Thoracic aorta (tissue), 2 donors: ENCODE measurements at regions not wholly inside any gene's neighbourhood (a gene's known extent, or its start where the extent isn't known, plus 50 kb on each side); places are given as distances from the start of the nearest gene placed in this dataset.

Experiments
- ATAC-seq: fragments of 150-250 bp; one replicate; pipeline ENCODE4 v1.8.0; 2017; ENCODE audit warnings: low read depth; ENCODE audit not compliant: insufficient number of reproducible peaks, low FRiP score
- DNase-seq: peaks from one replicate; pipeline ENCODE4 v3.0.0-alpha.2; 2020; ENCODE audit warnings: low spot score
- H3K27ac ChIP-seq, 2 donors: fragments of 200-600 bp; sonication (generic); 1 replicate in 1 of 2; 2 replicates in 1 of 2; pipeline ENCODE4 v1.5.1; 2016; ENCODE audit warnings: mild to moderate bottlenecking in 2 of 2, moderate library complexity in 2 of 2
- H3K27me3 ChIP-seq: fragments of 200-600 bp; sonication (generic); replicated peaks from 2 replicates; pipeline ENCODE4 v1.6.0; 2016; ENCODE audit warnings: mild to moderate bottlenecking; ENCODE audit not compliant: insufficient read depth
- H3K36me3 ChIP-seq: fragments of 200-600 bp; sonication (generic); one replicate; pipeline ENCODE4 v1.5.1; 2016
- H3K4me1 ChIP-seq, 2 donors: fragments of 200-600 bp; sonication (generic); 1 replicate in 1 of 2; 2 replicates in 1 of 2; pipeline versions ENCODE4 v1.5.1 to v1.6.0; 2016; ENCODE audit warnings: low read depth in 2 of 2, mild to moderate bottlenecking in 1 of 2; ENCODE audit not compliant: control insufficient read depth in 1 of 2
- H3K4me3 ChIP-seq: fragments of 200-600 bp; sonication (generic); 2 replicates; pipeline ENCODE4 v1.5.1; 2016; ENCODE audit warnings: mild to moderate bottlenecking
- H3K9me3 ChIP-seq: fragments of 200-600 bp; sonication (generic); 2 replicates; pipeline ENCODE4 v1.5.1; 2016
- TF ChIP-seq, protein P1 (sequence below): fragments of 200-600 bp; sonication (generic); IDR thresholded peaks from one replicate; pipeline ENCODE4 v1.5.1; 2019; ENCODE audit warnings: antibody characterized with exemption

- DNase-seq (no peak), ATAC-seq (no peak)
- no peaks in the 10 kb centered on the region for H3K4me1 ChIP-seq
- H3K36me3 ChIP-seq, result no peaks in the 10 kb centered on the region
- TF ChIP-seq, protein P1, sequence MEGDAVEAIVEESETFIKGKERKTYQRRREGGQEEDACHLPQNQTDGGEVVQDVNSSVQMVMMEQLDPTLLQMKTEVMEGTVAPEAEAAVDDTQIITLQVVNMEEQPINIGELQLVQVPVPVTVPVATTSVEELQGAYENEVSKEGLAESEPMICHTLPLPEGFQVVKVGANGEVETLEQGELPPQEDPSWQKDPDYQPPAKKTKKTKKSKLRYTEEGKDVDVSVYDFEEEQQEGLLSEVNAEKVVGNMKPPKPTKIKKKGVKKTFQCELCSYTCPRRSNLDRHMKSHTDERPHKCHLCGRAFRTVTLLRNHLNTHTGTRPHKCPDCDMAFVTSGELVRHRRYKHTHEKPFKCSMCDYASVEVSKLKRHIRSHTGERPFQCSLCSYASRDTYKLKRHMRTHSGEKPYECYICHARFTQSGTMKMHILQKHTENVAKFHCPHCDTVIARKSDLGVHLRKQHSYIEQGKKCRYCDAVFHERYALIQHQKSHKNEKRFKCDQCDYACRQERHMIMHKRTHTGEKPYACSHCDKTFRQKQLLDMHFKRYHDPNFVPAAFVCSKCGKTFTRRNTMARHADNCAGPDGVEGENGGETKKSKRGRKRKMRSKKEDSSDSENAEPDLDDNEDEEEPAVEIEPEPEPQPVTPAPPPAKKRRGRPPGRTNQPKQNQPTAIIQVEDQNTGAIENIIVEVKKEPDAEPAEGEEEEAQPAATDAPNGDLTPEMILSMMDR, result no peak
- no peak overlapping the region for H3K4me3 ChIP-seq
- H3K27me3 ChIP-seq, result no peaks in the 10 kb centered on the region
- no peaks in the 10 kb centered on the region for H3K9me3 ChIP-seq
- no peak overlapping the region for H3K27ac ChIP-seq
Observed at GRCh38 chrX:3192835-3193234, 151.6 kb downstream of the ARSF start.

GRCh38 chrX:3191796-3192195 lies 150.5 kb downstream of the ARSF start:
- no peak overlapping the region for H3K27ac ChIP-seq
- ATAC-seq (no peak), DNase-seq (no peak)
- TF ChIP-seq, protein P1, result no peak
- no peaks in the 10 kb centered on the region for H3K27me3 ChIP-seq
- no peaks in the 10 kb centered on the region for H3K9me3 ChIP-seq
- H3K36me3 ChIP-seq, result no peaks in the 10 kb centered on the region
- H3K4me3 ChIP-seq, result no peak overlapping the region
- H3K4me1 ChIP-seq, result no peaks in the 10 kb centered on the region

DNA sequence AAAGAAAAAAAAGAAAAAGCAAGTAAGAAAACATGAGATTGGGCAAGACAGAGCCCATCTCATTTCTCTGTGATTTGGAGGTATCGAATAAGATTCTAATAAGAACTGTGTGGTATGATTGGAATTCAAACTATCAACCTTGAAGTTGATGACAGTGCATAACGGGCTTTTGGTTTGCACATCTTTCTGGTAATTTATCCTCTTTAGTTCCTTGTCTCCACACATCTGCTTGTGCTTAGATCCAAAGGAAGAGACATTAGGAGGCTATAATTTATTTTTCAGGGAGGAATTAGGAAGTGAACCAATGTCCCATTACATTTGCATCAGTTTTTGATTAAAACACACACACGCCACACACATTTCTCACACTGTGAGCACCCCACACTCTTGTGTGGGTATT lies 149.9 kb downstream of the ARSF start:
- Histone ChIP-seq H3K27ac (no peak overlapping the region), H3K9me3 (no peaks in the 10 kb centered on the region), H3K4me1 (no peaks in the 10 kb centered on the region), H3K36me3 (no peaks in the 10 kb centered on the region), H3K27me3 (no peaks in the 10 kb centered on the region), H3K4me3 (no peak overlapping the region)
- no peak for ATAC-seq
- TF ChIP-seq, protein P1, result no peak
- DNase-seq, result no peak

DNA sequence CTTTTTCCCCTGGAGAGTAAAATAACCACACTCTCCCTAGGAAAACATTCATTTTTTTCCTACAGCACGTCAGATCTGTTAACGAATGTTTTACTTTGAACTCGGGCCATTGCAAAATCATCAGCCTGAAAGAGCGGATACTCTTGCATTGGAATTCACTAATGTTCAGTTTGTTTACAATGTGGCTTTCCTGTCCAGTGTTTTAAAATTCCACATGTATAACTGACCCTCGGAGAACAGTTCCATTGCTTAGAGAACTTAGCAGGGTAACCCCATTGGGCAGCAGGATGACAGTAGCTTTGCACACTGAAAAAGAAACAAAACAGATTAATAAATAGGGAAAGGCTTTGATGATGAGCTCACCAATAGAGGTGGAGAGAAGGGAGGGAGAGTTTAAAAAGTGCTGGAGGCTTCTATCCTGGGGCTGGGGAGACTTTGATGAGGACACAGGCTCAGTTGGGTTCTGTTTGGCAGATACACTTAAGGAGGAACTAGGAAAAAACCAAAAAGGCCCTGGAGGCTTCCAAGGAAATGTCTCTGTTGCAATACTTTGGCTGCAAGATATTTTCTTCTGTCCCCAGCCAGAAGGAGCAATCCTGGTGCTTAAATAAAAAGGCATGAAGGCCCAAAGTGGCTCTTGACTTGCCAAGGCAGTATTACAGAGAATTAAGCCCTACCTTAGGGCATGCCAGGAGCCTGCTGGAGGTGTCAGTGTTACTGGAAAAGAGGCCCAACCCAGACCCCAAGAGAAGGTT lies 143.1 kb downstream of the ARSF start:
- no peaks in the 10 kb centered on the region for H3K36me3 ChIP-seq
- no peaks in the 10 kb centered on the region for H3K27me3 ChIP-seq
- H3K4me3 ChIP-seq, result no peak overlapping the region
- DNase-seq (no peak), ATAC-seq (no peak)
- TF ChIP-seq, protein P1, result no peak
- H3K9me3 ChIP-seq, result no peaks in the 10 kb centered on the region
- no peak overlapping the region for H3K27ac ChIP-seq
- no peaks in the 10 kb centered on the region for H3K4me1 ChIP-seq

- TF ChIP-seq, protein P1, result no peak
- Histone ChIP-seq H3K4me3 (no peak overlapping the region), H3K4me1 (no peaks in the 10 kb centered on the region), H3K36me3 (no peaks in the 10 kb centered on the region), H3K27me3 (no peaks in the 10 kb centered on the region), H3K27ac (no peak overlapping the region), H3K9me3 (no peaks in the 10 kb centered on the region)
- DNase-seq (no peak), ATAC-seq (no peak)
Observed at GRCh38 chrX:3181846-3182245, 140.6 kb downstream of the ARSF start.
